ENCODE measurements at regions not wholly inside any gene's neighbourhood (a gene's known extent, or its start where the extent isn't known, plus 50 kb on each side); places are given as distances from the start of the nearest gene placed in this dataset.

- no peak for DNase-seq
- peak; percentile 96 for ATAC-seq
- intact Hi-C loops (cut with micrococcal nuclease), result no loop called here
Observed at GRCh38 chr4:24664956-24665355, 80.6 kb upstream of the DHX15 start.

- ATAC-seq, result no peak
- no peak for DNase-seq
- intact Hi-C loops (cut with micrococcal nuclease), result no loop called here
Observed at GRCh38 chr4:24666316-24666715, 82.0 kb upstream of the DHX15 start.

GRCh38 chr4:24666816-24667477, 82.6 kb upstream of the DHX15 start:
- DNase-seq, result no peak
- intact Hi-C loops (cut with micrococcal nuclease), result no loop called here
- no peak for ATAC-seq

GRCh38 chr4:24668956-24669355, 84.6 kb upstream of the DHX15 start:
- DNase-seq (no peak), ATAC-seq (peak; percentile 14)
- intact Hi-C loops (cut with micrococcal nuclease), result no loop called here

- intact Hi-C loops (cut with micrococcal nuclease), result no loop called here
- no peak for DNase-seq
- no peak for ATAC-seq
Observed at GRCh38 chr4:24669751-24670150, 85.4 kb upstream of the DHX15 start.

GRCh38 chr4:24671849-24672248, 87.5 kb upstream of the DHX15 start:
- ATAC-seq (no peak), DNase-seq (no peak)
- intact Hi-C loops (cut with micrococcal nuclease), result no loop called here

- no peak for ATAC-seq
- no peak for DNase-seq
- intact Hi-C loops (cut with micrococcal nuclease), result no loop called here
Observed at GRCh38 chr4:24672880-24673279, 88.5 kb upstream of the DHX15 start.

- DNase-seq (no peak), ATAC-seq (no peak)
- intact Hi-C loops (cut with micrococcal nuclease), result no loop called here
Observed at GRCh38 chr4:24674279-24674678, 89.9 kb upstream of the DHX15 start.

GRCh38 chr4:24675721-24676389, 91.5 kb upstream of the DHX15 start:
- intact Hi-C loops (cut with micrococcal nuclease), result no loop called here
- ATAC-seq (no peak), DNase-seq (no peak)

- intact Hi-C loops (cut with micrococcal nuclease), result no loop called here
- no peak for ATAC-seq
- DNase-seq, result no peak
Observed at GRCh38 chr4:24677909-24678308, 93.6 kb upstream of the DHX15 start.

- no peak for ATAC-seq
- no peak for DNase-seq
- intact Hi-C loops (cut with micrococcal nuclease), result no loop called here
Observed at GRCh38 chr4:24680746-24681448, 96.5 kb upstream of the DHX15 start.

- DNase-seq, result no peak
- intact Hi-C loops (cut with micrococcal nuclease), result no loop called here
- ATAC-seq, result no peak
Observed at GRCh38 chr4:24683116-24683515, 98.8 kb upstream of the DHX15 start.

- intact Hi-C loops (cut with micrococcal nuclease), result no loop called here
- DNase-seq, result peak; percentile 45
- peak; percentile 41 for ATAC-seq
Observed at GRCh38 chr4:24686866-24687692, 102.7 kb upstream of the DHX15 start.

GRCh38 chr4:24688453-24688852, 104.1 kb upstream of the DHX15 start:
- intact Hi-C loops (cut with micrococcal nuclease), result no loop called here
- ATAC-seq, result no peak
- DNase-seq, result no peak

GRCh38 chr4:24689212-24689611, 104.9 kb upstream of the DHX15 start:
- intact Hi-C loops (cut with micrococcal nuclease), result no loop called here
- DNase-seq, result no peak
- ATAC-seq, result no peak

GRCh38 chr4:24690436-24690835, 104.9 kb upstream of the SOD3 start:
- intact Hi-C loops (cut with micrococcal nuclease), result no loop called here
- no peak for DNase-seq
- ATAC-seq, result peak; percentile 81

- intact Hi-C loops (cut with micrococcal nuclease), result no loop called here
- DNase-seq, result no peak
Observed at GRCh38 chr4:24693636-24694035, 101.7 kb upstream of the SOD3 start.

GRCh38 chr4:24700118-24700517, 95.3 kb upstream of the SOD3 start:
- intact Hi-C loops (cut with micrococcal nuclease), result no loop called here
- ATAC-seq (no peak), DNase-seq (no peak)

More at GRCh38 chr4:24693636-24694035, 101.7 kb upstream of the SOD3 start:
- no peak for ATAC-seq

GRCh38 chr4:24701683-24702082, 93.7 kb upstream of the SOD3 start:
- DNase-seq, result no peak
- intact Hi-C loops (cut with micrococcal nuclease), result no loop called here

GRCh38 chr4:24702281-24702680, 93.1 kb upstream of the SOD3 start:
- ATAC-seq, result no peak
- no peak for DNase-seq
- intact Hi-C loops (cut with micrococcal nuclease), result no loop called here

More at GRCh38 chr4:24701683-24702082, 93.7 kb upstream of the SOD3 start:
- ATAC-seq, result no peak
